ENCODE measurements at regions not wholly inside any gene's neighbourhood (a gene's known extent, or its start where the extent isn't known, plus 50 kb on each side); places are given as distances from the start of the nearest gene placed in this dataset.

DNA sequence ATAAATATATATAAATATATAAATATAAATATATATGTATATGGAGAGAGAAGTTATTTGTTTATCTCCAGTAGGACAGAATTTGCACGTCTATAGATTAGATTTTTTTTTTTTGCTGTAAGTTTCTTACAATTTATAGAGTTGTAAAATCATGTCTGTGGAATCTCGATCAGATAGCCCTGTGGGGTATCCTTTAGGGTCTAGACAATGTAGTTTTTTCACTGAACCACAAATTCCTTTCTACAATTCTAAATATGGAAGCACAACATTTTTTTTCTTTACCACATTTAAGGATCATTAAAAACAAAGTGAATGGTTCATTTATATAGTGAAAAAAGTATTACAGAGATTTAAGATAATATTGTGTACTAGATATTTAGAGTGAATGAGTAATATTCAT is 384.2 kb upstream of the ZNF608 start:
- no peak for DNase-seq
- intact Hi-C loops (cut with DNase I), result no loop called here

DNA sequence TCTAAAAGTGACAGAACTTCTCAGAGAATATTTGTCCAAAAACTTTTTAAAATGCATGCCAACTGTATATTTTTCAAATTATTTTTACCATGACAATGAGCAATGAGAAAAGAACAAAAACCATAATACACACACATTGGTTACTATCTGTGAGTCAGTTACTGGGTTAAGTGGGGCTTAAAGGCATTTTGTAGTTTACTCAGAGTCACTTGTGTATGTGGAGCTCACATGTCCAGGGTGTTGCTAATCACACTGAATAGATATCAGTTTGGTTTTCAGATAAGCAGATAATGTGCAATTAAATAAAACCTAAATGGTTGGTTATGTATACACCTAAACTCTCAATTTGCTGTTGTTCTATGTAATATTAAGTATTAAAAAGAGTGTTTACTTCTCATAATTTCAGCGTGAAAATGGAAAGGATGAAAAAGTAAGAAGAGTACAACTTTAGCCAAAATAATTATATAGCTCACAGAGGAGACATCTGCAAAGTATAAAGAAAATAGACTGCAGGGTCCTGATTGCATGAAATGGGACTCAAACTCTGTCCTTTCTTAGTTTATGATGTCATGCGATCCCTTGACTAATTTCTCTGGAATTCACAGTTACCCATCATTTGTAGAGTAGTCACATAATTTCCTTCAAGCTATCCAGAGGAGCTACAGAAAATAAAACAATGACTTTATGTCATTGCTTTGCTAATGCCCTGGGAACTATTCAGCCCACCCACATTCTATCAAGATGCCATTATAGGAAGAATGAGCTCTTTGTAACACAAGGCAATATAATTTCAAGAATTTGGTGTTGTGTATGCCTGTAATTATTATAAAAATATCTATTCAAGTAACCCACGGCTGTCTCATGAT is 388.0 kb upstream of the ZNF608 start:
- DNase-seq, result no peak
- intact Hi-C loops (cut with DNase I), result no loop called here

DNA sequence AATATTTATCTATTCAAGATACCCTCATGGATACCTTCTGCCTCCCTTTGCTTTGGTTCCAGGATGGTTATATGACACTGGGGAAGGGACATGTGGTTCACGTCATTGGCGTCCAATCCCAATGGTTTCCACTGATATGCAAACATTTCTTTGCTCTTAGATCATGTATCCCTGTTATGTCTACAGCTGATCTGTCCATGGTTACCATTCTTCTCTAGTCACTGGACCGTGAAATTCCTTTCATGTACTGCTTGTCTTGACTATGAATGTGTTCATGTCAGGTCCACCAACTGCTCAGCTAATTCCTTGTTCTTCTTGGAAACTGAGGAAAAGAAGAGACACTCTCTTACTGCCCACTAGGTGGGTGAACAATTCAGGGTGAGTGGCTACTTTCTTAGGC is 391.1 kb upstream of the ZNF608 start:
- intact Hi-C loops (cut with DNase I), result no loop called here

DNA sequence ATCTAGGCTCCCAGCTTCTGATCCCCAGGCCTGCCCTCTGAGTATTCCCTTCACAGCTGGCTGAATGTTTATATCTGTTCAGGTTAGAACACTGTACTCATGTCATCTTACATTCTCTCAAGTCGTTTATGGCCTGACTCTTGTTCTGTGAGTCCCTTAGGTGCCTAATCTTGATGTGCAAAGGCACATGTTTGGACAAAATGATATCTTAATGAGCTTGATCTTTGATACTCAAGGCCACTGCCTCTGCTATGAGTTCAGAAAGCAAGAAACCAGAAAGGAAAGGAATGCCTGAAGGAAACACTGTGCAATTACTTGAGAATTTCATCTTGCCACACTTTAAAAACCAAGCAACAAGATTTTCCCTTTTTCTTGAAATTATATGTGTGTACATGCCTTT is 391.8 kb upstream of the ZNF608 start:
- intact Hi-C loops (cut with DNase I), result no loop called here
- no peak for DNase-seq

More for the DNA sequence above, 391.1 kb upstream of the ZNF608 start:
- no peak for DNase-seq

DNA sequence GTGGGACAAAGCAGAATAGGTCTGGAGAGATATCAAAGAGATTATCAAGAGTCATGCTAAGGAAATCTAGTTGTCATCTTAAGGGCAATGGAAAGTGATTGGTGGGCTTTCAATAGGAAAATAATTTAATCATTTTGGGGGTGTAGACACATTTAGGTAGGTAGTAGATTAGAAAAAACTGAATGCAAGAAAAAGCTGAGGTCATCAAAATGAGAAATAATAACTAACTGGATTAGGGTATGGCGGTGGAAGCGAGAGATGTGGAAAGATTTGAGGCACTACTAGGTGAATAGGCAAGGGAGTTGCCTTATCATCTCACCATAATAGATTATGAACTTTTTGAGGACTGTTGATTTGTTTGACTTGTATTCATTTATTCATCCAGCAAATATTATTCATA is 393.2 kb upstream of the ZNF608 start:
- no peak for DNase-seq
- intact Hi-C loops (cut with DNase I), result no loop called here

DNA sequence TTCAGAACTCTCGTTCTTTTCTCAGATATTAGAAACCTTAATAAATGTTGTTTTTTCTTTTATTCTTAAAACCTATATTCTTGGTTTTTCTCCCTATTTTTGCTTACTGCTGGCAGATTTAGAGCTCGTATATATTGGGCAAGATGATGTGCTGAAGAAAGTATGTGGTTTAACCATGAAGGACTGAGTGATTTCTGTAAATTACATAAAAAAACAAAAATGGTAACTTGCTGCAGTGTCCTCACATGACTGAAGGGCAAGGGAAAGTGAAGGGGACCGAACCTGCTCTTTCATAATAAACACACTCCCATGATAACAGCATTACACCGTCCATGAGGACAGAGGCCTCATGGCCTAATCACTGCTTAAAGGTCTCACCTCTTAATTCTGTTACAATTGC is 393.8 kb upstream of the ZNF608 start:
- no peak for DNase-seq
- intact Hi-C loops (cut with DNase I), result no loop called here

DNA sequence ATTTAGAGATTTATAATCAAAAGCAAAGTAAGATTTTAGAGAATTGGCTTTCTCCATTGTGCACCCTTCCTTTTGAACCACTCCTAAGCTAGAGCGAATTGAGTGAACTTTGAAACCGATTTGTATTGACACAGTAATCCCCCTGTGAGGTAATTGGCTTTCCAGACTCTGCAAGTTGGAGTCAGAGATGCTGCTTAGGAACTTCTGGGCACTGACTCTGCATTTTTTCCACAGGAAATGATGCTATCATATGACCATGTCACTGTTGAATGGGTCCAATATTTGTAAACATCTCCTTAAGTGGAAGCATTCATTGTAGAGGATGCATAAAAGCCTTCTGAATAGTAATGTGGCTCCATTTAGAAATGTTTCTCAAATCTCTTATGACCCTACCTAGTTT is 394.4 kb upstream of the ZNF608 start:
- intact Hi-C loops (cut with DNase I), result no loop called here
- no peak for DNase-seq

DNA sequence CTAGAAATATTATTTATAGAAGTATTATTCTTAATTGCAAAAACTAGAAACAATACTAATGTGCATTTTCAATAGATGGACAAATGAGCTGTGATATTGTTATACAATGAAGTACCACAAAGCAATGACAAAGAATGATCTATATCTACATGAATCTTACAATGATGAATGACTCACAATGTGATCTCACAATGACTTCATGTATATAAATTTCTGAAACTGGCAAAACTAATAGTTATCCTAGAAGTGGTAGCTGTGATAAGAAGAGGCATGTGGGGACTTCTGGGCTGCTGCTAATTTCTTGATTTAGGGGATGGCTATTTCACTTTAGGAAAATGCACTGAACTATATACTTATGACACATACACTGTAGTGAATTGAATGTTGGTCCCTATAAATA is 396.0 kb upstream of the ZNF608 start:
- DNase-seq, result no peak
- intact Hi-C loops (cut with DNase I), result no loop called here

DNA sequence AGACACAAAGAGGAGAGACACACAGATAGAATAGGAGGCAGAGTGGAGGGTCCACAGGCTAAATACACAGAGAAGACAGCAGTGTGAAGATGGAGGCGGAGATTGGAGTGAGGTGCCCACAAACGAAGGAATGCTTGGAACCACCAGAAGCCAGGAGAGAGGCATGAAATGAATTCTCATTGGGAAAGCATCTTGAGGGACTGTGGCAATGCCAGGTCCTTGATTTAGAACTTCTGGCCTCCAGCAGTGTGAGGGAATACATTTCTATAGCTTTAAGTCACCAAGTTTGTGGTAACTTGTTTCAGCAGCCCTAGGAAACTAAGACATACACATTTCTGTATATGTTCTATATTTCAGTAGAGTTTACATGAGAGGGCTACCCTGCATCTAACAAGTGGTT is 396.6 kb upstream of the ZNF608 start:
- DNase-seq, result no peak
- intact Hi-C loops (cut with DNase I), result no loop called here

DNA sequence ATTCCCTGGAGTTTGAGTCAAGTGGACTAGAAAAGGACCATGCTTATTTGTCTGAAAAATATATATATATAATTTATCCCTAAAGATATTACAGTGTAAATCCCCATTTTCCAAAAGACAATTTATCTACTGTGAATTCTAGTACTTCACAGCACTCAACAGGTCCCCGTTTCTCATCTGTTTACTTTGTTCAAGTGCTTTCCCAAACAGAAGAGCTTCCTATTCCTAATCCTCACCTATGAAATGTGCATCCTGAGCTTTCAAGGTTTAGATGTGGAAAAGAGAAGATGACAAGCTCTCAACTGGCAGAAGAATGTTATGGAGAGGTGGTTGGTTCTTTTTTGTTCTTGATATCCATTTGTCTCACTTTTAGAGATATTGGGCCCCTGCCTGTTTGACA is 401.6 kb upstream of the ZNF608 start:
- intact Hi-C loops (cut with DNase I), result loop anchor here (5.0 kb wide), 1 partner anchor 471 kb away; no protein-coding TSS in a partner anchor
- DNase-seq, result no peak

DNA sequence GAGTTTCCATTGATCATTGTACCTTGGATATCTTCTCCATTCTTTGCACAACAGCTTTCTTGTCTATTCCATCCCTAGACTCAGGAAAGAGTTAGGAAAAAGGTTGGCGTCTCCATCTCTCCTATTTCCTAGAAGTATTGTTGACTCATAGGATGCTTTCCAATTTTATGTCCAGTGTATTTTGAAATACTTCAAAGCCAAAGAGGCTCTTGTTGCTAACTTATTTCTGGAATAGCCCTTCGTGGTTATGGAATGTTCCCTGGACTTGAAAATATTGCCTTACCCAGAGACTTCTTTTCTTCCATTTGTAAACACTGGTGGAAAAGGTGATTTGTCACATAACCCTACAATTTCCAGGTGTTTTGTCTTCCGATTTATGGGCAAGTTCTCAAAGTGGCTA is 402.3 kb upstream of the ZNF608 start:
- no peak for DNase-seq
- intact Hi-C loops (cut with DNase I), result loop anchor here (5.0 kb wide), 1 partner anchor 471 kb away; no protein-coding TSS in a partner anchor

DNA sequence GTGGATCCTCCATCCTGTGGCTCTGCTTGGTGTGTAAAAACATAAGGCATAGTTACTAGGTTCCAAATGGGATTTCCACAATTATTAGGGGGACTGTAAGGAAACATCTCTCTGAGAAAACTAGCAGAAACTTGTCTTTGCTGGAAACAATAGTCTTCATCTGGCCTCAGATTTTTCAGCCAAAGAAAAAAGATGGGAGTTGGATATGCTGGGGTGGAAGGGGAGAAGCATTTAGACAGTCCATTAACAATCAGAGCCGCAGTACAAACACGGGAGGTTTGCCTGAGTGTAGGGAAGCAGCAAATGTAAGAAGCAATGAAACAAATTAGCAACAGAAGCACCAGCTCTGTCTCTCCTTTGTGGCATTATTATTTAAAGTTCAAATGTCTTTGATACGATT is 402.7 kb upstream of the ZNF608 start:
- intact Hi-C loops (cut with DNase I), result loop anchor here (5.0 kb wide), 1 partner anchor 472 kb away; no protein-coding TSS in a partner anchor
- no peak for DNase-seq

DNA sequence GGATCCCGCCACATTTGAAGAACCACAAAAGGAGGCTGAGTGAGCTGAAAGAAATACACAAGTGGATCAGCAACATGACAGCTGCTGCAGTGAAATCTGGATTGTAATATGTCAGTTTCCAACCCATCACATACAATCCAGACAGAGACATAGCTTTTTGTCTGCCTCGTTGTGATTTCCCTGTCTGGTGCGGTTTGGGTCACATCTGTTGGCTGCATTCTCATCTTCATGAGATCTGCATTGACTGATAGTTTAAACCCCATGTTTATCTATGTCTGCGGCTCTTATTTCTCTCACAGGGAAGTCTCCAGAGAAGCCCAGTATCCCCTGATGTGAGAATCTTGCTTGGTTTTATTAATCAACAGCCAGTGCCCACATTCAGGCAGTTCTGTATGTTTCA is 403.1 kb upstream of the ZNF608 start:
- intact Hi-C loops (cut with DNase I), result loop anchor here (5.0 kb wide), 1 partner anchor 472 kb away; no protein-coding TSS in a partner anchor
- no peak for DNase-seq

DNA sequence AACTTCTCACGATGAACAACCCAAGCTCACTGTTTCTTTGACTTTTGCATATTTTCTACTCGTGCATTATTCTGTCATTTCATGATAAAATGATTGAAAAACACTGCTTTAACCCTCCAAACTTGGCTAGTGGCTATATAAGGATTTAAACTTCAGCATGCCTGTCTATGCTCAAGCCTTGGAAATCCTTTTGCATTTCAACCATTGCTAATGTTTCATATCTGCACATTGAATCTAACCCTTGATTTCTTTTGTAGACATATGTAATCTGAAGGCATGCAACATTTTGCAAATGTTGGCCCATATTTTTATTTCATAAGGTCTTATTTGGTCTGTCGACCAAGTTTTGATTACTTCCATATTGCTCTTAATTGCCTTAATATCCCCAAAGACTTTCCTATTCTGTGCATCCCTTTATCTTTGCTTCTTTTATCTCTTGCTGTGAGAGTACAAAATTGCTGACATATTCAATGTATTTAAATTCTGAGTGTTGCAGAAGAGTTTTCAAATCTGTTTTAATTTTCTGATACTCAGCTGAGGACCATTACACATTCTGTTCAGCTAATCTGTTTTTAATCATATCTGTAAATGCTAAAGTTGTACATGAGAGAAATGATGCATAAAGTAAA is 403.7 kb upstream of the ZNF608 start:
- intact Hi-C loops (cut with DNase I), result no loop called here
- no peak for DNase-seq

DNA sequence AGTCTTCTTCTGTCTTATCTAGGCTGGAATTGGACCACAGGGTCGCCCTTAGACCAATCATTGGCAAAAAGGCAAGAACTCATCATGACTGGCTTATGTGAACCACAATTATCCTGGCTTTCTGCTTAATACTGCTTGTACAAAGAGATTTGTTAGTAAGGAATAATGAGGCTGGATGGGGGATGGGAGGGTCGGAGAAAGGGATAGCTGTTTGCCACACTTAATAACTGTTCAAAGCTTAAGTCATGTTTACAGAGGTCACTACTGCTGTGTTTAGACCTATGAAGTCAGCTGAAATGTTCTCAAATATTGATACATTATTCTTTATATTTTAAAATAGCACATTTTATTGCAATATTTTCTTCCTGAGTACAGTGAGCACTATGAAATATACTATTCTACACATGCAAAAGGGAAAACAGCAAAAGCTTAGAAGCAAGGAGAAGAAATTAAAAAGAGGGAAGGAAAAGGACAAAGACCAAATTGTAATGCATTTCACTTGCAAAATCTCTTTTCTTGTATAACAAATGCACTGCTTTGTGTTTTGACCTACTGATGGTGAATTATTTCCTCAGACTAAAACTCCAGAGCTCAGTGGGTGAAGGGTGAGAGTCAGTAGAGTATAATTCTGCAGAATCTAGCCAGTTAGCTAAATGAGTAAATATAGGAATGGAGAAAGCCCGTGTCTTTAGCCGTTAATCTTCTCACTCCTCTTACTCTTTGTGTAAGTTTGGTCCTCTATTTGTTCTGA is 404.9 kb upstream of the ZNF608 start:
- DNase-seq, result peak in 16 of 42 donors; percentile 12 to 56 (median 26)
- intact Hi-C loops (cut with DNase I), result no loop called here

DNA sequence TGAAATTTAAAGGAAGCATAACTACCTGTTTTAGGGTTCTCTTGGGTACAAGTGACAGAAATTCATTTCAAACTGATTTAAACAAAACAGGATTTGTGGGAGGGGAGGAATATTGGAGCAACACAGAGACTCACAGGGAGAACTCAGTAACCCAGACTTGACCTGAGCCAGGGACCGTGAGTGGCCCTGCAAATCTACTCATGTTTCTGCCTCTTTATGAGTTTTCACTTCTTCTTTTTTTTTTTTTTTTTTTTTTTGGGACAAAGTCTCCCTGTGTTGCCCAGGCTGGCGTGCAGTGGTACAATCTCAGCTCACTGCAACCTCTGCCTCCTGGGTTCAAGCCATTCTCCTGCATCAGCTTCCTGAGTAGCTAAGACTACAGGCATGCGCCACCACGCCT is 405.6 kb upstream of the ZNF608 start:
- intact Hi-C loops (cut with DNase I), result no loop called here
- no peak for DNase-seq

DNA sequence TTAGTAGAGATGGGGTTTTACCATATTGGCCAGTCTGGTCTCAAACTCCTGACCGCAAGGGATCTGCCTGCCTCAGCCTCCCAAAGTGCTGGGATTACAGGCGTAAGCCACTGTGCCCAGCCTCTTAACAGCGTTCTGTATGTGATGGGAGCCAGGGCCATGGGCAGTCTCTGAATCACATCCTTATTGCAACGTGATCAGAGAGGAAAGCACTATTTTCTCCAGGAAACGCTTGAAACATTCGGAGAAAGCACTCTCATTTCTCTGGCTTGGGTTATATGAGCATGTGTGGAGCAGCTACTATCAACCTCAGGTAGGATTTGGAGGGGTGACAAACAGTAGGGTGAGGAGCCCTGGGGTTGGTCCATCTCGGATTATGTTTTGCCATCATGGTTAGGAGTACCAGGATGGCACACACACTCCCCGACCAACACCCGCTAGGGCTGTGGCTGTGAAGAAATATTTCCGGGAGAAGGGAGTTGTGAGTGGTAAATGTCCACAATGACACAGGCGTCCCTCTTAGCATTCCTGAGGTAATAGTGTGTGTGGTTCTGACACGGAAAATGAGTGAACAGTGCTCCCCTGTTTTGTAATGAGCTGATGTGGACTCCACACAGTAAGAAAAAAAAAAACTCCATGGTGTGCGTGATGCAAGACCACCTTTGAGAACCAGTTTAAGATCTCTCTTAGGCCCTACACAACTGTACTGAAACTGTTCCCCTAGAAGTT is 406.2 kb upstream of the ZNF608 start:
- no peak for DNase-seq
- intact Hi-C loops (cut with DNase I), result no loop called here

DNA sequence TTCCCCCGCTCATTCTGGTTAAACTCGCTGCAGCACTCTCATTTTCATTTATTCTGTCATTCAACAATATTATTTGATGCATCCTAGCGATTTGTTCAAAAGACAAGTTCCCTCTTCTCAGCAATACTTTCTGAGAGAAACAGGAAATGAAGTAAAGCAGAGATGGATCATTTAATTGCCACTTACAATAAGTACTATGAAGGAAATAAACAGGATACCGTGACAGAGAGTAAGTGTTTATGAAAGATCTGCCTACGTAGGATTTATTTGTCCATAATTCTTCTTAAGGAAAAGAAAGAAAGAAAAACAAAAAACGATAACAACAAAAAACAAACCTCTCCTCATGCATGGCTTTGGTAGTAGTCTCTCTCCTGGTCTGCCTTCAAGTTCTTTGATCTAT is 406.8 kb upstream of the ZNF608 start:
- DNase-seq, result no peak
- intact Hi-C loops (cut with DNase I), result no loop called here

All from head of caudate nucleus (tissue), 42 donors.